Dedifferentiated amniotic fluid mesenchymal stem cell (primary cell): ENCODE measurements at regions not wholly inside any gene's neighbourhood (a gene's known extent, or its start where the extent isn't known, plus 50 kb on each side); places are given as distances from the start of the nearest gene placed in this dataset.

Experiments
- DNase-seq: peaks from one replicate; pipeline ENCODE4 v3.0.0-alpha.2; 2016; ENCODE audit errors: extremely low spot score

- no peak for DNase-seq
Measured at GRCh38 chr3:167188592-167188991, 191.5 kb downstream of the ZBBX start.

- DNase-seq, result no peak
Measured at GRCh38 chr3:167187221-167187620, 192.9 kb downstream of the ZBBX start.

GRCh38 chr3:167184511-167184910, 195.6 kb downstream of the ZBBX start:
- no peak for DNase-seq

DNA sequence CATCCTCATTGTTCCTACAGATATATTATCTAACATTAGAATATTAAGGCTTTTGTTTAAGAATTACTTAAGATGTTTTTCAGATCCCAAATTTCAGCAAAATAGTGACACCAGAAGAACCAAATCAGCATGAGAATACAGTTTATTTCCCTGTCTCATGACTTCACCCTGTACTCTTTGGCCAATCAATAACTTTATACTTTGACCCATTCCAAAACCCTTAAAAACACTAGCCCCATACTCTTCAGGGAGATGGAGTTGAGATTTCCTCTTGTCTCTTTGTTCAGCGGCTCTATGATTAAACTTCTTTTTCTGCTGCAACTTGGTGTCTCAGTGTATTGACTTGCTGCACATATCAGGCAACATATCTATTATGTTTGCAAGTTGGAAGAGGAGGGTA, 207.7 kb downstream of the ZBBX start:
- DNase-seq, result no peak

GRCh38 chr3:167167491-167167890, 212.6 kb downstream of the ZBBX start:
- DNase-seq, result no peak

DNA sequence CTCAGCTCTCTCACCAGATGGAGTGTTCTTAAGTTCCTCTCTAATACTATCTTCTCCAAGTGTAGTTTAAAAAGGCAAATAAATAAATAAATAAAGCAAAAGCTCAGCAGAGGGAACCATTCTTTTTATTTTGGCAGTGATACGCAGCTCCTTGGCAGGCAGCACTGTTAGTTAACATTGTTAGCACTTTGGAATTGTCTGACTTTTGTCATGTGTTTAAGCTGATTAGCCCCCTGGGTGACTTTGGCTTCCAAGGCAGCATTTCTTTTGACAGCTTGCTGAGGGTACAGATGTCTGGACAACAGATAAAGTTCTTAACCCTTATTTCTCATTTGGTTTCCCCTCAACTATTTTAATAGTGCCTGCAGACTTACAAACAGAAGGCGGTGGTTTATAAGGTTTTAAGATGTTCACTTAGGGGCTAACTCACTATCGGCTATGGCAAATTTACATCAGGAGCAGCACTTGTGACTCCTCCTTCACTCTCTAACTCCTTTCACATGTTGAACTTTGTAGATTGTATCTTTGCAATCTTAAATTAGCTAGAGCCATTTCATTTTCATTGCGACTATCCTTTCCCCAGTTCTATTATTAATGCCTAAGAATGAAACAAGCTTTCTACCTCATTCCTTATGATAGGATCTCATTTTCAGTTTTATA, 213.4 kb downstream of the ZBBX start:
- no peak for DNase-seq

- no peak for DNase-seq
Measured at GRCh38 chr3:167166012-167166411, 214.1 kb downstream of the ZBBX start.

DNA sequence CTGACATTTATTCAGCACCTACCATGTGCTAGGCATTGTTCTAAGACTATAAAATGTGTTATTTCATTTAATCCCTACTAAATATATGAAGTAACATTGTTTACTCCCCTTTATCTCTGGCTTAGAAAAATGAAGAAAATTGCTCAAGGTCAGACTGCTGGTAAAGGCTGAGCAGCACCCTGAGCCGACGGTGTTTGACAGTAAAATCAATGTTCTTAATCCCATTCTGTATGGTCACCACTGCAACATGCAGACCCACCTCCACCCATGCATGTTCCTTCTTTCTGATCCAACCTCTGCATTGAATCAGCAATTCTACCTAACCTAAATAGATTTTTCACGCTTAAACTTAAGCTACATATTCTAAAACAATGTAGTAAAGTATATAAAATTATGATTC, 216.5 kb downstream of the ZBBX start:
- DNase-seq, result no peak

- no peak for DNase-seq
Measured at GRCh38 chr3:167162083-167162482, 218.0 kb downstream of the ZBBX start.

GRCh38 chr3:167160781-167161180, 219.3 kb downstream of the ZBBX start:
- DNase-seq, result no peak

GRCh38 chr3:167151636-167152035, 228.5 kb downstream of the ZBBX start:
- no peak for DNase-seq

- no peak for DNase-seq
Measured at GRCh38 chr3:167148136-167148535, 232.0 kb downstream of the ZBBX start.

DNA sequence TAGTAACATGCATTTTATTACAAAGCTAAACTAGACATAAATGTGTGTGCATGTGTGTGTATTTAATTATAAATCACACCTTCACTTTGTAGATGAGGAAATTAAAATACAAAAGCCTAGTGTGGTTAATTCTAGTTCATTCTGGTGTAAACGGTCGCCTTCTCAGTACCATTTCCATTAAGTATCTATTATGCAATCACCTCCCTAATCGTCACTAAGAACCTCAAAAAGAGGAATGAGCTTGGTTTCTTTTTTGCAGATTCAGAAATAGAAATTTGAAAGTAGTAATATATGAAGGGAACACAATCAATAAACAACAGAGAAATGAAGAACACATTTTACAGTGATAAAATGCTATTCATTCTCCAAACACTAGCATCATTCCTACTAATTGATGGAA, 233.2 kb downstream of the ZBBX start:
- no peak for DNase-seq

DNA sequence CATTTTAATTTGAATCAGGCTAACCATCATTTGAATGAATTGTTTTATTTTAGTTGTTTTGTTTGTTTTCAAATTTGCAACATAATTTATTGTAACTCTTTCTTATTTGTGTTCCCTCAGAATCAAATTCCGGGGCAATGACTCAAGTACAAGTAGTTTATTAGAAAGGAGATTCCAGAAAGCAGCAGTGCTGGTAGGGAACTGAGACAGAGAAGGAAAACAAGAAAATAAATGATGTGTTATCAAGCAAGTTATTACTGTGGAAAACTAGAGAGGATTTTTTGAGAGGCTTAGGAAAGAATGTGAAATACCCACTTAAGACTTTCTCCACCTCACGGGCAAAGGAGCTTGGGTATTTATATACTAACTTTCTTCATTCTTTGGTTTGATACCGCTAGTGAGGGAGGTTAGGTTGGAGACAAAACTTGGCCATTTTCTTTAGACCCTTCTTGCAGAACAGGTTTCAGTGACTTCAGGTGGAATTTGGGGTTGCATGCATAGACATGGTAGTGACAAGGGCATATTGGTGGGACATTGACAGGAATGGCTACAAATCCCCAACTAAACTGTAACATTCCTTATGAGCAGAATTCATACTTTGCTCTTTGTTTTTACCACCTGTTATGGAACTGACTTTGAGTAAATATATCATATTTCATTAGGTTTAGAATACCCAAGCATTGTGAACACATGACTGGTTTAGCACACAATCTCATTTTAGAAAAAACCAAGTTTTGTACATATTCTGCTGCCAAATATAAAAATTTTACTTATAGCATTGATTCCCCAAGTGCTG, 254.3 kb downstream of the ZBBX start:
- no peak for DNase-seq

GRCh38 chr3:167120828-167121227, 259.3 kb downstream of the ZBBX start:
- DNase-seq, result no peak

DNA sequence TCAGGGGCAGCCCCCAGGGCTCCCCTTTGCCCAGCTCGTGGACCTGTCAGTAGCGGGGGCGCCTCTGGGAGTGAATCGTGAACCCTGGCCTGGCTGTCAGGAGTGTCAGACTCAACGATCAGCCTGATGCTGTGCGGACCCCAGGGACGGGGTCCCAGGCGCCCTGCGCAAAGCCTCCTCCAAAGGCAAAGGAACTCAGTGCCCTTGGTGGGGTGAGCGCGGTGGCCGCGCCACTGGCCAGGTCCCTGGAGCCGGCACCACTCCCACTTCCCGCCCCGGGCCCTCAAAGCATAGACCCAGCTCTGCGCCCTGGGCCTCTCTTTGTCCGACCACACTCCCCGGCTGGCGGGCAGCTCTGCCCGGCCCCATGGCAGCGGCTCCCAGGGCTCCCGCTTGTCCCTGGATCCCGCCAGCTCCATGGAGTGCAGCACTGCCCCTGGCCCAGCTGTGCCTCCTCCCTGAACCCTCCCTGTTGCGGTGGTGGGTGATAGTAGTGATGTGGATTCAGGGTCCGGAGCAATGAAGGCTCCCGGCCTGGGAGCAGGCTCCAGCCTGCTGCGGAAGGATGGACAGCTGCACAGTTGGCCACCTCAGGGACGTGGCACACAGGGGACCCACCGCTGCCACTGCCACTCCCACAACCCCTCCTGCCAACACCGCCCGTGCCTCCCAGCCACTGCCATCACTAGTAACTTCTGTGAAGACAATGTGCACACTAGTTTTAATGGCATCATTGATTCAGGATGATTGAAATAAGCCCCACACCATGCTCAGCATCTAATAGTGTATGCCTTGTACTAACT, 263.8 kb downstream of the ZBBX start:
- DNase-seq, result no peak

DNA sequence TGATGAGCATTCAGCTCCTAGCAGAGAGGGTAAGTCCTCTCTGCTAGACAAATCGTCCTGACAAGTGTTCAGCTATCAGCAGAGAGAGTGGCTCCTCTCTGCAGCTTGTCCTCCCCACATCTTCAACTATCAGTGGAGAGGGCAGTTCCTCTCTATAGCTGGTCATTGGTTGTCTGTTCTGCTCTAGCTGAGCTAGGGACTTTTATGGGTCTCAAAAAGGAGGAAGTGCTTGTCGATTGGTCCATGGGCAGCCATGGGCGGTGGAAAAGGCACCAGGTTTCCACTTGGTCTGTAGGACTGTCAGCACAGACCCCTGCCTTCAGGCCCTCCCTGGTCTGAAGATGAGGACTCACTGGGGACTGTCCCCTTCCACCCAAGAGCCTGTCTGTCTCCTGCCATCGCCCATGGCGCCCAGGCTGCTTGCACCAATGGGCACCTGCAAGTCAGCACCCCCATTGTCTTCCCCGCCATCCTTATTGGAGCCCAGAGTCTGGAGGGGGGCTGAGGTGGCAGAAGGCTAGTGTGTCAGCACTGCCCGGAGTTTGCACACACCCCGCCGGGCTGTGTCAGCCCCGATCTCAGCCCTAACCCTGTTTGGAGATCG, 264.7 kb downstream of the ZBBX start:
- DNase-seq, result no peak

DNA sequence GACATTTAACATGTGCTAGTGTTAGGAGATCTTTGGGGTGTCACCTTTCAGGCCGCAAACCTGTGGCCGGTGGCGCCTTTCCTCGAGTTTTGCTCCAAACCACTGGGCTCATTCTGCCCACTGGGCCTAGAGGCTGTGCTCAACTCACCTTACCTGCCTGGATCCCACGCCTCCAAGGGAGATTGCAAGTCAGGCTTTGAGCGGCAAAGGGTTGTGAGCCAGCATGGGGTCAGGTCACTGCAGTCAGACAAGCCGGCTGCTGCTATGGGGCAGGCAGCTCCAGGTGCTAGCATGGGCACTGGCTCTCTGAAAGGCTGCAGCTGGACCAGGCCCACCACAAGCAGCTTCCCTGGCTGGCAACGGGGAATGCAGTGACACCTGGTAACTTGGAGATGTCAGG, 265.5 kb downstream of the ZBBX start:
- DNase-seq, result no peak

GRCh38 chr3:167113035-167113830, 266.9 kb downstream of the ZBBX start:
- no peak for DNase-seq

GRCh38 chr3:167110901-167111300, 269.2 kb downstream of the ZBBX start:
- DNase-seq, result no peak

DNA sequence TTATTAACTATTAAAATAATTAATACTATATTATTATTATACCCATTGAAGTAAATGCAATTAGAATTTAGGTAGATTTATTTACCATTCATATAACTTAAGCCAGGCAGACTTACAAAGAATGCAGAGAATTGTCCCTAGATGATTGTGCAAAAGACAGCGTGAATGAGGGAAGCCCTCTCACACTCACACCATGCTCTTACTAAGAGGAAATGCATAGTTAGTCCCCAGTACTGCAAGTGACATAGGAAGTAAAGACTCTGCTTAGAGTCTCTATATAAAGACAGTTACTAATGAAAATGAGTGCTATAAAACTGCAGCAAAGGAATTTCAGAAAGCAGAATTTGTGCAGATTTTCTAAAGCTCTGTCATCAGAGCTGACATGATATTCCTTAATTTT, 270.4 kb downstream of the ZBBX start:
- DNase-seq, result no peak
